ENCODE measurements at regions not wholly inside any gene's neighbourhood (a gene's known extent, or its start where the extent isn't known, plus 50 kb on each side); places are given as distances from the start of the nearest gene placed in this dataset.

DNA sequence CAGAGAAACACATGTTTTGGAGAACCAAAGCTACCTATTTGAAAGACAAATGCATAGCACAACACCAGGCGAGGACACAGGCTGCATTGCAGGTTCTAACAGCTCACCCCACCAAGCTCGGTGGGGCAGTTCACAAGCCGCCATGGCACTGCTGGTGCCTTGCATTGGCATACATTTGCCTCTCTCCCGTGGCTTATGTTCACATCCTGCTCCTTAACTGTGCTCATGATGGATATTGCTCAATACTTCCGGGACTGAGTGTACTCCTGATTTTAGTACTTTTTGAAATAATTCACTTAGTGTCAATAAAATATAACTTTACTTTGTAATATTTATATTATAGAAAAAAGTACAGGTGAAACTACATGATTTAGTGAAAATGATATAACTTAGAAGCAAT, 1187.4 kb upstream of the NCAM2 start:
- WGBS, 5 donors, result 46 to 75% (median 59%) methylated on average over 5 of the region's 5 CpGs
- Histone ChIP-seq H3K9me3 (no peaks in the 10 kb centered on the region), H3K27me3 (replicated peaks in 1 of 7) (no peaks in the 10 kb centered on the region), H3K36me3 (no peaks in the 10 kb centered on the region), H3K4me1 (no peaks in the 10 kb centered on the region), H3K4me3 (no peak overlapping the region), H3K27ac (no peak overlapping the region)
- no peak for TF ChIP-seq POLR2AphosphoS5 (IDR thresholded peaks at IDR 0.05)
- TF ChIP-seq, protein P1, sequence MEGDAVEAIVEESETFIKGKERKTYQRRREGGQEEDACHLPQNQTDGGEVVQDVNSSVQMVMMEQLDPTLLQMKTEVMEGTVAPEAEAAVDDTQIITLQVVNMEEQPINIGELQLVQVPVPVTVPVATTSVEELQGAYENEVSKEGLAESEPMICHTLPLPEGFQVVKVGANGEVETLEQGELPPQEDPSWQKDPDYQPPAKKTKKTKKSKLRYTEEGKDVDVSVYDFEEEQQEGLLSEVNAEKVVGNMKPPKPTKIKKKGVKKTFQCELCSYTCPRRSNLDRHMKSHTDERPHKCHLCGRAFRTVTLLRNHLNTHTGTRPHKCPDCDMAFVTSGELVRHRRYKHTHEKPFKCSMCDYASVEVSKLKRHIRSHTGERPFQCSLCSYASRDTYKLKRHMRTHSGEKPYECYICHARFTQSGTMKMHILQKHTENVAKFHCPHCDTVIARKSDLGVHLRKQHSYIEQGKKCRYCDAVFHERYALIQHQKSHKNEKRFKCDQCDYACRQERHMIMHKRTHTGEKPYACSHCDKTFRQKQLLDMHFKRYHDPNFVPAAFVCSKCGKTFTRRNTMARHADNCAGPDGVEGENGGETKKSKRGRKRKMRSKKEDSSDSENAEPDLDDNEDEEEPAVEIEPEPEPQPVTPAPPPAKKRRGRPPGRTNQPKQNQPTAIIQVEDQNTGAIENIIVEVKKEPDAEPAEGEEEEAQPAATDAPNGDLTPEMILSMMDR (IDR thresholded peaks at IDR 0.05 in 8 of 11, conservative IDR thresholded peaks at IDR 0.05 in 3 of 11), result no peak
- TF ChIP-seq POLR2A (IDR thresholded peaks at IDR 0.05), result no peak
- intact Hi-C loops (cut with DNase I; ENCODE audit: low total_unique reads), result no loop called here
- peak; percentile 37 for DNase-seq

DNA sequence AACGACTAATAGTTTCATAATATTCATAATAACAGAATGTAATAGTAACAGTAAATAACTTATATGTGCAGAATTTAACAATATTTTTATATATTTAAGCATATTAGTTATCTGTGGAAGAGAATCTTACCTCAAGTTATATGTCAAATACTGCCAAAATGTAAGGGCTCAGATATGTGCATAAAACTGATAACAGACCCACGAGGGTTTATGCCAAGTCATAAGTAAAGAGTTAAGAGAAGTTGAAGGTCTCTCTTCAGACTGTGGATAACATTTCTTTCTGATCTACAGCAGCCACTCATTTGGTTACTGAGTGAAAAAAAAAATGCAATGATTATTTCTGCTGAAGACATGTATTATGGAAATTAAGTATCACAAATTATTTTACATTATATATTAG, 1167.8 kb upstream of the NCAM2 start:
- WGBS, 5 donors, result 46 to 73% (median 52%) methylated on average over 2 of the region's 2 CpGs
- H3K4me3 ChIP-seq, result no peak overlapping the region
- intact Hi-C loops (cut with DNase I; ENCODE audit: low total_unique reads), result no loop called here
- H3K9me3 ChIP-seq, result peaks cover 0 to 17% (median 0%) of the 10 kb centered on the region in 8 donors
- H3K27ac ChIP-seq, result no peak overlapping the region
- TF ChIP-seq, protein P1 (IDR thresholded peaks at IDR 0.05 in 8 of 11, conservative IDR thresholded peaks at IDR 0.05 in 3 of 11), result no peak
- no peak for TF ChIP-seq POLR2A (IDR thresholded peaks at IDR 0.05)
- TF ChIP-seq POLR2AphosphoS5 (IDR thresholded peaks at IDR 0.05), result no peak
- no peaks in the 10 kb centered on the region for H3K4me1 ChIP-seq
- H3K36me3 ChIP-seq, result no peaks in the 10 kb centered on the region
- H3K27me3 ChIP-seq (replicated peaks in 1 of 7), result no peaks in the 10 kb centered on the region
- DNase-seq, result no peak

DNA sequence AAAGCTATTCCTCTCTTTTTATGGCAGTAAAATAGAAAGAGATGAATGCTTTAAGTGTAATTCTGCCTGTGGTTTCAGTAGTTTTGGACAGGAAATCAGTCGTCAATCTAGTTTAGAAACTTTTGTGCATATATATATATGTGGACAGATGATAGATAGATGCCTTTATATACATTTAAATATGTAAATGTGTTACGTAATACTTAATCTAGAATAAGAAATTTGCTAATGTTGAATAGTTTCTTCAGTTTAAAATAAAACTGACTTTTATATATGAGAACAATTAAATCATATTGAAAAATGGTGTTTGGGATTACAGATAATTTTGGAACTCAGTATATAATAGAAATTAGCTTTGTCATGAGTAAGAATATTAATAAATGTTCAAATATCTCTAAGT, 1165.7 kb upstream of the NCAM2 start:
- 62 to 77% (median 74%) methylated on average over 2 of the region's 2 CpGs for WGBS, 5 donors
- Histone ChIP-seq H3K27ac (no peak overlapping the region), H3K4me3 (no peak overlapping the region), H3K36me3 (no peaks in the 10 kb centered on the region), H3K9me3 (no peaks in the 10 kb centered on the region), H3K4me1 (no peaks in the 10 kb centered on the region), H3K27me3 (replicated peaks in 1 of 7) (no peaks in the 10 kb centered on the region)
- intact Hi-C loops (cut with DNase I; ENCODE audit: low total_unique reads), result no loop called here
- no peak for TF ChIP-seq POLR2A (IDR thresholded peaks at IDR 0.05)
- TF ChIP-seq, protein P1 (IDR thresholded peaks at IDR 0.05 in 8 of 11, conservative IDR thresholded peaks at IDR 0.05 in 3 of 11), result no peak
- TF ChIP-seq POLR2AphosphoS5 (IDR thresholded peaks at IDR 0.05), result no peak
- DNase-seq, result no peak

- H3K9me3 ChIP-seq, result no peaks in the 10 kb centered on the region
- DNase-seq, result no peak
- 0 to 12% (median 2%) methylated on average over 1 of the region's 1 CpG for WGBS, 5 donors
- no peaks in the 10 kb centered on the region for H3K36me3 ChIP-seq
- intact Hi-C loops (cut with DNase I; ENCODE audit: low total_unique reads), result no loop called here
- H3K27me3 ChIP-seq (replicated peaks in 1 of 7), result no peaks in the 10 kb centered on the region
- TF ChIP-seq POLR2AphosphoS5 (IDR thresholded peaks at IDR 0.05), result no peak
- TF ChIP-seq, protein P1 (IDR thresholded peaks at IDR 0.05 in 8 of 11, conservative IDR thresholded peaks at IDR 0.05 in 3 of 11), result no peak
- TF ChIP-seq POLR2A (IDR thresholded peaks at IDR 0.05), result no peak
- no peaks in the 10 kb centered on the region for H3K4me1 ChIP-seq
- H3K27ac ChIP-seq, result no peak overlapping the region
- no peak overlapping the region for H3K4me3 ChIP-seq
Measured at GRCh38 chr21:19833082-19833481, 1165.1 kb upstream of the NCAM2 start.
